H9 (cell line): ENCODE measurements at regions not wholly inside any gene's neighbourhood (a gene's known extent, or its start where the extent isn't known, plus 50 kb on each side); places are given as distances from the start of the nearest gene placed in this dataset.

Experiments
- DNase-seq: peaks from one replicate; pipeline ENCODE4 v3.0.0-alpha.2; 2017
- H2AFZ ChIP-seq: one replicate; pipeline ENCODE4 v1.6.1; 2013; ENCODE audit warnings: mild to moderate bottlenecking, low read length, control low read depth, moderate library complexity
- H2AK5ac ChIP-seq: 2 replicates; pipeline ENCODE4 v1.6.1; 2013; ENCODE audit warnings: low read length, control low read depth, mixed read lengths; ENCODE audit not compliant: insufficient read length
- H2BK120ac ChIP-seq: one replicate; pipeline ENCODE4 v1.6.1; 2013; ENCODE audit warnings: low read depth, mild to moderate bottlenecking, low read length, control low read depth, inconsistent platforms; ENCODE audit not compliant: poor library complexity, severe bottlenecking
- H2BK12ac ChIP-seq: 2 replicates; pipeline ENCODE4 v1.6.1; 2013; ENCODE audit warnings: low read length, control low read depth, mixed read lengths, low read depth; ENCODE audit not compliant: insufficient read length
- H2BK15ac ChIP-seq: 2 replicates; pipeline ENCODE4 v1.6.1; 2013; ENCODE audit warnings: low read depth, low read length, control low read depth
- H2BK20ac ChIP-seq: one replicate; pipeline ENCODE4 v1.6.1; 2013; ENCODE audit warnings: low read depth, mild to moderate bottlenecking, low read length, control low read depth, inconsistent platforms; ENCODE audit not compliant: poor library complexity, severe bottlenecking
- H2BK5ac ChIP-seq: 2 replicates; pipeline ENCODE4 v1.6.1; 2013; ENCODE audit warnings: low read length, control low read depth, mixed read lengths; ENCODE audit not compliant: insufficient read length
- H3K14ac ChIP-seq: 2 replicates; pipeline ENCODE4 v1.6.1; 2013; ENCODE audit warnings: low read length, control low read depth; ENCODE audit not compliant: insufficient read depth
- H3K18ac ChIP-seq: 2 replicates; pipeline ENCODE4 v1.6.1; 2013; ENCODE audit warnings: low read depth, mild to moderate bottlenecking, mixed read lengths, low read length, control low read depth; ENCODE audit not compliant: insufficient read length
- H3K23ac ChIP-seq: 2 replicates; pipeline ENCODE4 v1.6.1; 2013; ENCODE audit warnings: low read length, control low read depth, mixed read lengths, low read depth; ENCODE audit not compliant: insufficient read length
- H3K23me2 ChIP-seq: 2 replicates; pipeline ENCODE4 v1.6.1; 2013; ENCODE audit warnings: low read depth, mild to moderate bottlenecking, mixed read lengths, low read length, control low read depth; ENCODE audit not compliant: insufficient read length, poor library complexity, severe bottlenecking
- H3K27ac ChIP-seq: 2 replicates; pipeline ENCODE4 v1.5.1; 2013; ENCODE audit warnings: low read length, control low read depth, mixed read lengths, low read depth; ENCODE audit not compliant: insufficient read length
- H3K27me3 ChIP-seq: 2 replicates; pipeline ENCODE4 v1.6.1; 2013; ENCODE audit warnings: low read length, control low read depth, inconsistent platforms; ENCODE audit not compliant: insufficient read depth
- H3K4ac ChIP-seq: 2 replicates; pipeline ENCODE4 v1.6.1; 2013; ENCODE audit warnings: low read depth, mild to moderate bottlenecking, control low read depth, inconsistent platforms, low read length, moderate library complexity
- H3K4me1 ChIP-seq: 2 replicates; pipeline ENCODE4 v1.6.1; 2013; ENCODE audit warnings: low read length, control low read depth, inconsistent platforms; ENCODE audit not compliant: insufficient read depth
- H3K4me2 ChIP-seq: 2 replicates; pipeline ENCODE4 v1.6.1; 2013; ENCODE audit warnings: low read length, control low read depth, mixed read lengths; ENCODE audit not compliant: insufficient read length, insufficient read depth
- H3K56ac ChIP-seq: 2 replicates; pipeline ENCODE4 v1.6.1; 2013; ENCODE audit warnings: low read depth, mild to moderate bottlenecking, mixed read lengths, low read length, control low read depth; ENCODE audit not compliant: insufficient read length
- H3K79me1 ChIP-seq: 2 replicates; pipeline ENCODE4 v1.6.1; 2013; ENCODE audit warnings: low read depth, mild to moderate bottlenecking, moderate library complexity, low read length, control low read depth, inconsistent platforms; ENCODE audit not compliant: insufficient read depth, poor library complexity, severe bottlenecking
- H3K79me2 ChIP-seq: 2 replicates; pipeline ENCODE4 v1.6.1; 2013; ENCODE audit warnings: low read length, control low read depth, inconsistent platforms; ENCODE audit not compliant: insufficient read depth
- H3K9ac ChIP-seq: 2 replicates; pipeline ENCODE4 v1.6.1; 2013; ENCODE audit warnings: low read length, control low read depth, mixed read lengths; ENCODE audit not compliant: insufficient read length; ENCODE audit errors: extremely low read depth
- H3K9me3 ChIP-seq: one replicate; pipeline ENCODE4 v1.6.1; 2013; ENCODE audit warnings: low read depth, low read length, inconsistent platforms; ENCODE audit not compliant: control insufficient read depth
- H3T11ph ChIP-seq: one replicate; pipeline ENCODE4 v1.6.1; 2013; ENCODE audit warnings: mild to moderate bottlenecking, low read length, control low read depth, inconsistent platforms
- H4K20me1 ChIP-seq: one replicate; pipeline ENCODE4 v1.6.1; 2013; ENCODE audit not compliant: control insufficient read depth, insufficient read length, insufficient read depth
- H4K5ac ChIP-seq: 2 replicates; pipeline ENCODE4 v1.6.1; 2013; ENCODE audit warnings: low read depth, mild to moderate bottlenecking, mixed read lengths, low read length, control low read depth; ENCODE audit not compliant: insufficient read length
- H4K8ac ChIP-seq: replicated peaks from 2 replicates; pipeline ENCODE4 v1.6.1; 2013; ENCODE audit warnings: low read length, control low read depth, mixed read lengths, low read depth; ENCODE audit not compliant: insufficient read length
- H4K91ac ChIP-seq: 2 replicates; pipeline ENCODE4 v1.6.1; 2013; ENCODE audit warnings: low read depth, mild to moderate bottlenecking, moderate library complexity, mixed read lengths, low read length, control low read depth; ENCODE audit not compliant: insufficient read length
- H3K27ac Mint-ChIP-seq, 3 experiments: 2 replicates in 2 of 3; 3 replicates in 1 of 3; pipeline ENCODE4 v1.8.0; 2020 to 2021; ENCODE audit warnings: mixed read lengths in 3 of 3, mild to moderate bottlenecking in 1 of 3, moderate library complexity in 1 of 3
- H3K27me3 Mint-ChIP-seq: 2 replicates; pipeline ENCODE4 v1.8.0; 2021; ENCODE audit warnings: low read depth, mild to moderate bottlenecking, moderate library complexity, mixed read lengths
- H3K36me3 Mint-ChIP-seq, 3 experiments: 2 replicates in 2 of 3; 3 replicates in 1 of 3; pipeline ENCODE4 v1.8.0; 2020 to 2021; ENCODE audit warnings: low read depth in 3 of 3, mixed read lengths in 3 of 3; ENCODE audit not compliant: insufficient read depth in 1 of 3
- H3K4me1 Mint-ChIP-seq, 2 experiments: 2 replicates each; pipeline ENCODE4 v1.8.0; 2020; ENCODE audit warnings: mixed read lengths in 2 of 2
- H3K4me3 Mint-ChIP-seq, 2 experiments: 2 replicates in 1 of 2; 3 replicates in 1 of 2; pipeline ENCODE4 v1.8.0; 2020 to 2021; ENCODE audit warnings: mild to moderate bottlenecking in 2 of 2, mixed read lengths in 2 of 2, moderate library complexity in 1 of 2
- H3K9me3 Mint-ChIP-seq, 2 experiments: 2 replicates in 1 of 2; 3 replicates in 1 of 2; pipeline ENCODE4 v1.8.0; 2020; ENCODE audit warnings: mild to moderate bottlenecking in 2 of 2, mixed read lengths in 2 of 2, moderate library complexity in 1 of 2
- WGBS: extraction: QIAGEN DNeasy Blood & Tissue Kit; methylation state at CpG from one replicate; pipeline ENCODE4 v1.1.7; 2013; ENCODE audit warnings: missing lambda C conversion rate, low lambda C conversion rate, mixed read lengths; ENCODE audit not compliant: insufficient read length; ENCODE audit errors: extremely low coverage; 5-methylcytosine and 5-hydroxymethylcytosine counted together
- TF ChIP-seq, protein P1 (sequence below): fragments of 200-600 bp; sonication (generic); conservative IDR thresholded peaks from 3 replicates; pipeline ENCODE4 v1.8.0; 2021; ENCODE audit warnings: antibody characterized with exemption, mild to moderate bottlenecking

DNA sequence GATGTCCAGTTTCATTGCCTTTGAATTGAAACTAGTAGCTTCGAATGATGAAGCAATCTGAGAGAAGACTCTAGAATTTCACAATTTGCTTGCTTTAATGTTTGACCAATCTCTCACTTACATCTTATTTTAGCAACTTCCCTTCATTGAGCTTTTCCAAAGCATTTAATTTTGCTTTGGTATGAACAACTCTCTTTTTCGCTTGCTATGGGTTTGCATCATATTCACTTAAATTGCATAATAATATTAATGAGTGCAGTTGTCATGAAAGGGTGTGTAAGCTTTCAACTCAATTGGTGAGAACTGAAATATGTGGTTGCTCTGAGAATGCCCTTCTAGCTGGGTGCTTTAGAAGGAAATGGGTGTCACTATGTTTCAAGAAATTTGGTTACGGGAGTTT lies 309.2 kb downstream of the HLX start:
- Histone ChIP-seq H2AK5ac (no peak overlapping the region), H3K9ac (no peak overlapping the region), H2BK5ac (no peak overlapping the region), H4K20me1 (no peaks in the 10 kb centered on the region), H3K4ac (no peak overlapping the region), H2BK12ac (no peak overlapping the region), H3K9me3 (no peaks in the 10 kb centered on the region), H4K91ac (no peak overlapping the region), H3K14ac (no peak overlapping the region), H3K27me3 (no peaks in the 10 kb centered on the region), H3K79me1 (no peaks in the 10 kb centered on the region), H2BK20ac (no peak overlapping the region), H2BK15ac (no peak overlapping the region), H3K27ac (no peak overlapping the region), H3K18ac (no peak overlapping the region), H2BK120ac (no peak overlapping the region), H3K4me2 (no peak overlapping the region), H4K8ac (no peak overlapping the region), H3K79me2 (no peaks in the 10 kb centered on the region), H3K23me2 (no peaks in the 10 kb centered on the region), H3K23ac (no peak overlapping the region), H4K5ac (no peak overlapping the region), H2AFZ (no peak overlapping the region), H3K56ac (no peak overlapping the region), H3K4me1 (no peaks in the 10 kb centered on the region), H3T11ph (no peak overlapping the region)
- H3K4me1 Mint-ChIP-seq: peaks cover 4 to 6% of the 10 kb centered on the region in 2 experiments; a peak in 2 of 4 replicates
- no CpG with 5 or more reads among the region's 3 CpGs for WGBS
- H3K4me3 Mint-ChIP-seq: no peak overlapping the region
- H3K27ac Mint-ChIP-seq: no peak overlapping the region
- TF ChIP-seq, protein P1, sequence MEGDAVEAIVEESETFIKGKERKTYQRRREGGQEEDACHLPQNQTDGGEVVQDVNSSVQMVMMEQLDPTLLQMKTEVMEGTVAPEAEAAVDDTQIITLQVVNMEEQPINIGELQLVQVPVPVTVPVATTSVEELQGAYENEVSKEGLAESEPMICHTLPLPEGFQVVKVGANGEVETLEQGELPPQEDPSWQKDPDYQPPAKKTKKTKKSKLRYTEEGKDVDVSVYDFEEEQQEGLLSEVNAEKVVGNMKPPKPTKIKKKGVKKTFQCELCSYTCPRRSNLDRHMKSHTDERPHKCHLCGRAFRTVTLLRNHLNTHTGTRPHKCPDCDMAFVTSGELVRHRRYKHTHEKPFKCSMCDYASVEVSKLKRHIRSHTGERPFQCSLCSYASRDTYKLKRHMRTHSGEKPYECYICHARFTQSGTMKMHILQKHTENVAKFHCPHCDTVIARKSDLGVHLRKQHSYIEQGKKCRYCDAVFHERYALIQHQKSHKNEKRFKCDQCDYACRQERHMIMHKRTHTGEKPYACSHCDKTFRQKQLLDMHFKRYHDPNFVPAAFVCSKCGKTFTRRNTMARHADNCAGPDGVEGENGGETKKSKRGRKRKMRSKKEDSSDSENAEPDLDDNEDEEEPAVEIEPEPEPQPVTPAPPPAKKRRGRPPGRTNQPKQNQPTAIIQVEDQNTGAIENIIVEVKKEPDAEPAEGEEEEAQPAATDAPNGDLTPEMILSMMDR: no peak
- H3K9me3 Mint-ChIP-seq: no peaks in the 10 kb centered on the region; a peak in 1 of 5 replicates
- no peaks in the 10 kb centered on the region for H3K36me3 Mint-ChIP-seq
- no peak for DNase-seq
- no peaks in the 10 kb centered on the region for H3K27me3 Mint-ChIP-seq
